Erythroblast (primary cell): ENCODE measurements at regions not wholly inside any gene's neighbourhood (a gene's known extent, or its start where the extent isn't known, plus 50 kb on each side); places are given as distances from the start of the nearest gene placed in this dataset.

Experiments used
- GATA1 ChIP-seq: IDR thresholded peaks from 2 replicates; pipeline ENCODE4 v1.6.1; 2011; ENCODE audit warnings: low read depth, mild to moderate bottlenecking, control low read depth, low read length, moderate library complexity
- POLR2A ChIP-seq: IDR thresholded peaks from 2 replicates; pipeline ENCODE4 v1.6.1; 2011; ENCODE audit warnings: mild to moderate bottlenecking, low read length

DNA sequence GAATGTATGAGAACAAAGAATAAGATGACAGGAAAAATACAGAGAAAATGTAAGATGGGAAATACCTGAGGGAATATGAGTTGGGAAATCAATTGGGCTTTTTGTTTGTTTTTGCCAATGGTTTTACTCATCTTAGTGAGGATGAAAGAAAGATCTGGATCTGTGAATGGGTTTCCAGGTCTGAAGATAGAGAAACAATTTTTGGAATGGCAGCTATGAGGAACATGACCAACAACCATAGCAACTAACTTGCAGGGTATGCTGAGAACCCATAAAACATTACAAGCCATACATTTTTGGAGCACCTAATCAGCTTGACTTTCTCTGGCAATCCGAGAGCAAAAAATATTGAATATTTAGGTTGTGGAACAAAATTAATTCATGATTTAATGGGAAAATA, 290.0 kb downstream of the KCTD12 start:
- TF ChIP-seq POLR2A (no peak), GATA1 (no peak)
